Stomach (tissue), 8 donors: ENCODE measurements at regions not wholly inside any gene's neighbourhood (a gene's known extent, or its start where the extent isn't known, plus 50 kb on each side); places are given as distances from the start of the nearest gene placed in this dataset.

ENCODE experiments used
- DNase-seq, 2 donors: peaks; one replicate each; pipeline versions ENCODE4 v3.0.0 to v3.0.0-alpha.2; 2013 to 2019
- H3K27ac ChIP-seq, 5 donors: fragments of 200-600 bp in 4 of 5; sonication (generic) in 4 of 5; one replicate each; pipeline ENCODE4 v1.5.1; 2013 to 2019; ENCODE audit warnings: mild to moderate bottlenecking in 1 of 5, moderate library complexity in 1 of 5
- H3K27me3 ChIP-seq, 3 donors: fragments of 200-600 bp; sonication (generic); one replicate each; pipeline ENCODE4 v1.5.1; 2017 to 2019; ENCODE audit warnings: mixed run types in 1 of 3
- H3K36me3 ChIP-seq, 4 donors: fragments of 200-600 bp; sonication (generic); 1 replicate in 3 of 4; 2 replicates in 1 of 4; pipeline ENCODE4 v1.5.1; 2016 to 2019
- H3K4me1 ChIP-seq, 4 donors: fragments of 200-600 bp; sonication (generic); one replicate each; pipeline ENCODE4 v1.5.1; 2016 to 2019
- H3K4me3 ChIP-seq, 4 donors: fragments of 200-600 bp; sonication (generic) in 3 of 4; one replicate each; pipeline ENCODE4 v1.5.1; 2016 to 2019; ENCODE audit warnings: mild to moderate bottlenecking in 1 of 4
- H3K9me3 ChIP-seq, 4 donors: fragments of 200-600 bp; sonication (generic); one replicate each; pipeline ENCODE4 v1.5.1; 2016 to 2019
- CTCF ChIP-seq, 7 experiments: fragments of 450-650 bp in 4 of 7; fragments of 200-600 bp in 3 of 7; sonication (generic) in 3 of 7; IDR thresholded peaks; one replicate each; pipeline ENCODE4 v1.5.1; 2016 to 2019; ENCODE audit warnings: antibody characterized with exemption in 7 of 7, control low read depth in 2 of 7, mild to moderate bottlenecking in 1 of 7
- EP300 ChIP-seq: sonication (generic); formaldehyde crosslinking; IDR thresholded peaks from one replicate; pipeline ENCODE4 v1.6.1; 2017; ENCODE audit warnings: antibody characterized with exemption
- POLR2A ChIP-seq, 4 donors: fragments of 450-650 bp; IDR thresholded peaks; one replicate each; pipeline ENCODE4 v1.6.1; 2016; ENCODE audit warnings: antibody characterized with exemption in 4 of 4, control low read depth in 2 of 4, mild to moderate bottlenecking in 1 of 4, moderate library complexity in 1 of 4
- POLR2AphosphoS5 ChIP-seq, 3 donors: sonication (generic); formaldehyde crosslinking; IDR thresholded peaks; one replicate each; pipeline ENCODE4 v1.6.1; 2016; ENCODE audit warnings: antibody characterized with exemption in 3 of 3
- WGBS, 5 donors: extraction: QIAGEN DNeasy Blood & Tissue Kit in 3 of 5; methylation state at CpG; one replicate each; pipeline versions ENCODE4 v1.1.5 to v1.1.7; 2013 to 2018; 5-methylcytosine and 5-hydroxymethylcytosine counted together
- intact Hi-C: fragments of 100-400 bp; cut with DNase I; formaldehyde crosslinking; loops from one replicate; pipeline ENCODE4 v1.15.1; 2023; ENCODE audit warnings: low total_unique reads
- donor health status: healthy with polysubstance abuse.
- donor health status: Bipolar disorder and iron deficiency.
- donor health status: healthy.

DNA sequence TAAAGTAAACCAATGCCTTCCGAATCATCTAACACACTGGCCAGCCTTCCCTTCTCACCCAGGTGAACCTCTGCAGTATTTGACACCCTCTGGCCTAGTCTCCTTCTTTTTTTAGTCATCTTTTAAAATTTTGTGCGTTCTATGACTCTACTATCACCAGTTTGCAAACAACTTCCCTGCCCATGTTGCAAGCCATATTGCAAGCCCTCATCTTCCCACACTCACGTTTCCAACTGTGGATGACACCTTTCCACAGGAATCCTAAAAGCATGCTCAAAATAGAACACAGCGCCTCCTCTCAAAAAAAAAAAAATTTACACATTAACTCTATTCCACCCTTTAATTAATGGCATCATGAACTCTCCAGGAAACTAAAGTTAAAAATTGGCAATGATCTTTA, 440.1 kb downstream of the EFNB2 start:
- intact Hi-C loops = no loop called here
- Histone ChIP-seq H3K27ac (peak overlapping the region; percentile 67 to 84 (median 70)), H3K9me3 (no peaks in the 10 kb centered on the region), H3K36me3 (no peaks in the 10 kb centered on the region), H3K4me1 (peaks cover under 1 to 20% (median 12%) of the 10 kb centered on the region in 4 donors), H3K4me3 (no peak overlapping the region), H3K27me3 (no peaks in the 10 kb centered on the region)
- no peak for TF ChIP-seq CTCF (IDR thresholded peaks at IDR 0.05)
- no peak for TF ChIP-seq EP300
- TF ChIP-seq POLR2A (IDR thresholded peaks at IDR 0.05) = no peak
- TF ChIP-seq POLR2AphosphoS5 (IDR thresholded peaks at IDR 0.05) = no peak
- WGBS, 5 donors = 70 to 83% (median 80%) methylated on average over 4 of the region's 4 CpGs
- DNase-seq = no peak

GRCh38 chr13:106090001-106090400, 445.5 kb downstream of the EFNB2 start:
- intact Hi-C loops = no loop called here
- DNase-seq = no peak

DNA sequence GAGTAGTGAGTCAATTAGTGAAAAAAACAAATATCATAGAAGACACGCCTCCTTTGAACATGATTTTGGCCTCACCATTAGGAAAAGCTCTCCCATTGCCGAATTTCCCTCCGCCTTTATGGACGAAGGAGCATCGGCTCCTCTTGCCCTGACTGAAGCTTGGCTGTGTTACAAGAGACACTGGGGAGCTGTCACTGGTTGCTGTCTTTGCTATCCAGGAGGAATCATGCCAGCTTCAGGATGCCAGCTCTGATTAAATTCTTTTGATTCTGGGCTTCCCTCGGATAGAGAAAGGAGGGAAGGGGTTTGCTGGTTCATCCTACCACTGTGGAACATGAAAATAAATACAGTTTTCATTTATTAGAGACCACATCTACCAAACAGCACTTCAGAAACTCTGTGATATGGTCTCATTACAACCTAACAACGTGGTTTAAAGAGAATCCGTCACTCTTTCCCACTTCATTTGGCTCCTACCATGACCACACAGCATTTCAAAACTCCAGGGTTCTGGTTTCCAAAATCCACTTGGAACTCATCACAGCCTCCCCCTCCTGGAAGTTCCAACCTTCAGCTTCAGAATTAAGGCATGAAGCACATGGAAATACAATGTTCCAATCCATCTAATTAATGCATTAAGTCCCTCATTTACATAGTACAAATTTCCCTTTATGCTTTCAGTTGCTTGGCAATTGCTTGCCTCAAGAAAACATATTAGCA, 446.0 kb downstream of the EFNB2 start:
- TF ChIP-seq POLR2AphosphoS5 (IDR thresholded peaks at IDR 0.05) (no peak), CTCF (IDR thresholded peaks at IDR 0.05) (no peak), POLR2A (IDR thresholded peaks at IDR 0.05) (no peak), EP300 (no peak)
- no peaks in the 10 kb centered on the region for H3K9me3 ChIP-seq
- no peak overlapping the region for H3K27ac ChIP-seq
- H3K27me3 ChIP-seq = no peaks in the 10 kb centered on the region
- no peaks in the 10 kb centered on the region for H3K36me3 ChIP-seq
- intact Hi-C loops = loop anchor here (10.0 kb wide), 1 partner anchor 435 kb away; no protein-coding TSS in a partner anchor
- H3K4me1 ChIP-seq = peaks cover 0 to 3% (median 0%) of the 10 kb centered on the region in 4 donors
- 69 to 79% (median 71%) methylated on average over 8 of the region's 8 CpGs for WGBS, 5 donors
- no peak overlapping the region for H3K4me3 ChIP-seq
- no peak for DNase-seq

More at GRCh38 chr13:106090001-106090400, 445.5 kb downstream of the EFNB2 start:
- no peaks in the 10 kb centered on the region for H3K27me3 ChIP-seq
- no peaks in the 10 kb centered on the region for H3K36me3 ChIP-seq
- no peak overlapping the region for H3K27ac ChIP-seq
- no peaks in the 10 kb centered on the region for H3K9me3 ChIP-seq
- no peak overlapping the region for H3K4me3 ChIP-seq
- 71 to 87% (median 84%) methylated on average over 2 of the region's 2 CpGs for WGBS, 5 donors
- TF ChIP-seq POLR2AphosphoS5 (IDR thresholded peaks at IDR 0.05) = no peak
- no peak for TF ChIP-seq CTCF (IDR thresholded peaks at IDR 0.05)
- H3K4me1 ChIP-seq = peaks cover 0 to under 1% (median 0%) of the 10 kb centered on the region in 4 donors

- no peaks in the 10 kb centered on the region for H3K36me3 ChIP-seq
Observed at GRCh38 chr13:106088085-106088484, 447.4 kb downstream of the EFNB2 start.

DNA sequence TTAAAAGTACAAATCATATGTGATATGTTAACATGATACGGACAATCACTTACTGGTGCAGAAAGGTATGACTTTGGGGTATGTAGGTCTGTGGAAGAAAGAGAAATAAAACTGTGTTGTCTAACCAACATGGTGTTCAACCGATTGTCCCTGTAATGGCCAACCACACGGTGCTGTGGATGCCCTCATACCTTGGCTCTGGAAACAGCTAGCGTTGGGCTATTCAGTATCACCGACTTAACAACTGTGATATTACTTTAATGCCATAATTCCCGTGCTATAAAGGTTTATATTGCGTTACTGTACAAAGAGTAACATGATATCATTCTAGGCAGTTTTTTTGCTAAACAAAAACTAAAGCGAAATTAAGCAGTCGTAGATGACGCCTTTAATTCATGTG, 448.3 kb downstream of the EFNB2 start:
- H3K27me3 ChIP-seq = no peaks in the 10 kb centered on the region
- intact Hi-C loops = loop anchor here (10.0 kb wide), 1 partner anchor 438 kb away; no protein-coding TSS in a partner anchor
- no peaks in the 10 kb centered on the region for H3K9me3 ChIP-seq
- no peak overlapping the region for H3K4me3 ChIP-seq
- no peak for DNase-seq
- WGBS, 5 donors = 84 to 95% (median 91%) methylated on average over 10 of the region's 10 CpGs
- H3K27ac ChIP-seq = no peak overlapping the region
- H3K36me3 ChIP-seq = no peaks in the 10 kb centered on the region
- peaks cover 0 to 12% (median 0%) of the 10 kb centered on the region in 4 donors for H3K4me1 ChIP-seq
- TF ChIP-seq EP300 = no peak
- no peak for TF ChIP-seq POLR2A (IDR thresholded peaks at IDR 0.05)
- no peak for TF ChIP-seq CTCF (IDR thresholded peaks at IDR 0.05)
- TF ChIP-seq POLR2AphosphoS5 (IDR thresholded peaks at IDR 0.05) = no peak

More at GRCh38 chr13:106088085-106088484, 447.4 kb downstream of the EFNB2 start:
- Histone ChIP-seq H3K4me3 (no peak overlapping the region), H3K27ac (no peak overlapping the region), H3K4me1 (peaks cover 0 to 9% (median 0%) of the 10 kb centered on the region in 4 donors), H3K27me3 (no peaks in the 10 kb centered on the region), H3K9me3 (no peaks in the 10 kb centered on the region)
- 86 to 94% (median 90%) methylated on average over 6 of the region's 6 CpGs for WGBS, 5 donors
- intact Hi-C loops = loop anchor here (10.0 kb wide), 1 partner anchor 437 kb away; no protein-coding TSS in a partner anchor
- TF ChIP-seq POLR2AphosphoS5 (IDR thresholded peaks at IDR 0.05) (no peak), EP300 (no peak)
- no peak for DNase-seq
